SK-N-SH treated with all-trans-retinoic acid at 6 μM for 48 hours (cell line): ENCODE measurements at regions not wholly inside any gene's neighbourhood (a gene's known extent, or its start where the extent isn't known, plus 50 kb on each side); places are given as distances from the start of the nearest gene placed in this dataset.

Experiments
- ATAC-seq: fragments of 200-7000 bp; cut with Tn5 transposase; 3 replicates; pipeline ENCODE4 v1.9.1; 2020; ENCODE audit warnings: mild to moderate bottlenecking, moderate library complexity
- ARNTL ChIP-seq: fragments of 450-650 bp; formaldehyde crosslinking; IDR thresholded peaks from 2 replicates; pipeline ENCODE4 v1.5.0; 2020; ENCODE audit warnings: low read depth, mild to moderate bottlenecking, moderate library complexity, borderline replicate concordance
- BACH2 ChIP-seq: fragments of 250-450 bp; sonication (Bioruptor Pico); IDR thresholded peaks from 2 replicates; pipeline ENCODE4 v1.9.0; 2021; ENCODE audit warnings: mild to moderate bottlenecking, borderline replicate concordance
- CREB5 ChIP-seq: fragments of 250-450 bp; sonication (Bioruptor Pico); IDR thresholded peaks from 2 replicates; pipeline ENCODE4 v1.5.1; 2020; ENCODE audit warnings: low read depth, mild to moderate bottlenecking, moderate library complexity
- CSDC2 ChIP-seq: fragments of 250-450 bp; sonication (Bioruptor Pico); IDR thresholded peaks from 2 replicates; pipeline ENCODE4 v1.5.0; 2020; ENCODE audit warnings: mild to moderate bottlenecking, moderate library complexity
- CSRNP3 ChIP-seq: fragments of 250-450 bp; sonication (Bioruptor Pico); IDR thresholded peaks from 2 replicates; pipeline ENCODE4 v1.5.1; 2021; ENCODE audit warnings: mild to moderate bottlenecking, moderate library complexity
- ESRRG ChIP-seq: fragments of 250-450 bp; sonication (Bioruptor Pico); IDR thresholded peaks from 2 replicates; pipeline ENCODE4 v1.6.1; 2021; ENCODE audit warnings: mild to moderate bottlenecking
- GLIS3 ChIP-seq: fragments of 250-450 bp; sonication (Bioruptor Pico); IDR thresholded peaks from 2 replicates; pipeline ENCODE4 v1.5.0; 2020; ENCODE audit warnings: mild to moderate bottlenecking, moderate library complexity
- ISL1 ChIP-seq: fragments of 250-450 bp; sonication (Bioruptor Pico); IDR thresholded peaks from 2 replicates; pipeline ENCODE4 v2.1.2; 2022; ENCODE audit warnings: mild to moderate bottlenecking, moderate library complexity
- OSR1 ChIP-seq: fragments of 250-450 bp; sonication (Bioruptor Pico); IDR thresholded peaks from 2 replicates; pipeline ENCODE4 v1.8.0; 2022; ENCODE audit warnings: moderate library complexity, mild to moderate bottlenecking, inconsistent platforms
- PATZ1 ChIP-seq: fragments of 250-450 bp; sonication (Bioruptor Pico); IDR thresholded peaks from 2 replicates; pipeline ENCODE4 v1.8.0; 2020; ENCODE audit warnings: mild to moderate bottlenecking, moderate library complexity, borderline replicate concordance
- POU6F1 ChIP-seq: fragments of 250-450 bp; sonication (Bioruptor Pico); IDR thresholded peaks from 2 replicates; pipeline ENCODE4 v1.8.0; 2021; ENCODE audit warnings: low read depth, mild to moderate bottlenecking, moderate library complexity, borderline replicate concordance
- PPARA ChIP-seq: fragments of 250-450 bp; sonication (Bioruptor Pico); IDR thresholded peaks from 2 replicates; pipeline ENCODE4 v1.5.0; 2020; ENCODE audit warnings: mild to moderate bottlenecking, borderline replicate concordance
- RARB ChIP-seq: fragments of 250-450 bp; sonication (Bioruptor Pico); IDR thresholded peaks from 2 replicates; pipeline ENCODE4 v1.8.0; 2021; ENCODE audit warnings: mild to moderate bottlenecking, moderate library complexity
- TCF4 ChIP-seq: fragments of 250-450 bp; sonication (Bioruptor Pico); IDR thresholded peaks from 2 replicates; pipeline ENCODE4 v1.8.0; 2021; ENCODE audit warnings: mild to moderate bottlenecking, moderate library complexity, borderline replicate concordance
- TOX ChIP-seq: fragments of 250-450 bp; sonication (Bioruptor Pico); IDR thresholded peaks from 2 replicates; pipeline ENCODE4 v1.8.0; 2021; ENCODE audit warnings: mild to moderate bottlenecking, moderate library complexity, borderline replicate concordance
- TSHZ2 ChIP-seq: fragments of 250-450 bp; sonication (Bioruptor Pico); IDR thresholded peaks from 2 replicates; pipeline ENCODE4 v1.5.0; 2020; ENCODE audit warnings: mild to moderate bottlenecking, moderate library complexity
- ZC3H10 ChIP-seq: fragments of 250-450 bp; sonication (Bioruptor Pico); IDR thresholded peaks from 2 replicates; pipeline ENCODE4 v1.5.1; 2021; ENCODE audit warnings: mild to moderate bottlenecking, moderate library complexity
- ZFP3 ChIP-seq: fragments of 250-450 bp; sonication (Bioruptor Pico); IDR thresholded peaks from 2 replicates; pipeline ENCODE4 v1.5.0; 2020; ENCODE audit warnings: mild to moderate bottlenecking, moderate library complexity
- ZFP30 ChIP-seq: fragments of 450-650 bp; formaldehyde crosslinking; IDR thresholded peaks from 2 replicates; pipeline ENCODE4 v1.5.0; 2022; ENCODE audit warnings: mild to moderate bottlenecking, moderate library complexity
- ZNF565 ChIP-seq: fragments of 450-650 bp; formaldehyde crosslinking; conservative IDR thresholded peaks from 2 replicates; pipeline ENCODE4 v1.5.0; 2020; ENCODE audit warnings: low read depth, mild to moderate bottlenecking, moderate library complexity
- ZNF70 ChIP-seq: fragments of 450-650 bp; formaldehyde crosslinking; IDR thresholded peaks from 2 replicates; pipeline ENCODE4 v1.5.0; 2020; ENCODE audit warnings: mild to moderate bottlenecking, moderate library complexity
- ZNF8 ChIP-seq: fragments of 450-650 bp; formaldehyde crosslinking; IDR thresholded peaks from 2 replicates; pipeline ENCODE4 v1.5.0; 2020; ENCODE audit warnings: mild to moderate bottlenecking, moderate library complexity

GRCh38 chr9:4420351-4420750, 69.9 kb upstream of the SLC1A1 start:
- no peak for ATAC-seq
- TF ChIP-seq ZNF8 (CRISPR knock-in tag) (no peak), TSHZ2 (CRISPR knock-in tag) (no peak), PPARA (CRISPR knock-in tag) (no peak), ESRRG (CRISPR knock-in tag) (no peak), ISL1 (no peak), CREB5 (no peak), ZNF70 (no peak), BACH2 (CRISPR knock-in tag) (no peak), CSRNP3 (CRISPR knock-in tag) (no peak), POU6F1 (CRISPR knock-in tag) (no peak), RARB (CRISPR knock-in tag) (no peak), OSR1 (CRISPR knock-in tag) (no peak), TCF4 (CRISPR knock-in tag) (no peak), ZFP3 (CRISPR knock-in tag) (no peak), PATZ1 (CRISPR knock-in tag) (no peak), ARNTL (no peak), GLIS3 (CRISPR knock-in tag) (no peak), CSDC2 (CRISPR knock-in tag) (no peak), ZC3H10 (CRISPR knock-in tag) (no peak)

GRCh38 chr9:4417578-4418325, 72.5 kb upstream of the SLC1A1 start:
- ATAC-seq: no peak
- TF ChIP-seq BACH2 (CRISPR knock-in tag): no peak

- ATAC-seq: no peak
- TF ChIP-seq PATZ1 (CRISPR knock-in tag) (no peak), ZNF70 (no peak), ISL1 (no peak), CSDC2 (CRISPR knock-in tag) (no peak), ZNF8 (CRISPR knock-in tag) (no peak), ZFP30 (no peak), GLIS3 (CRISPR knock-in tag) (no peak), OSR1 (CRISPR knock-in tag) (no peak), TOX (no peak), ZC3H10 (CRISPR knock-in tag) (no peak), ZNF565 (CRISPR knock-in tag) (no peak), ZFP3 (CRISPR knock-in tag) (no peak)
- TF ChIP-seq, all 23 proteins: peak for 0
These were observed 73.8 kb upstream of the SLC1A1 start for GRCh38 chr9:4416467-4416866.
